GM23338 (cell line): ENCODE measurements at regions not wholly inside any gene's neighbourhood (a gene's known extent, or its start where the extent isn't known, plus 50 kb on each side); places are given as distances from the start of the nearest gene placed in this dataset.
"Not testable (repeated sequence)": the region's sequence is repeated elsewhere in the genome, so short reads cannot be mapped to it uniquely, and the experiment has no call there.

ENCODE experiments used
- ATAC-seq: fragments of 200-7000 bp; cut with Tn5 transposase; 3 replicates; pipeline ENCODE4 v1.9.1; 2020
- DNase-seq: peaks from one replicate; pipeline ENCODE4 v3.0.0-alpha.2; 2015; ENCODE audit warnings: low spot score
- H2AFZ ChIP-seq: fragments of 200-600 bp; sonication (generic); 2 replicates; pipeline ENCODE4 v1.8.0; 2016; ENCODE audit warnings: antibody characterized with exemption, mild to moderate bottlenecking, moderate library complexity
- H3F3A ChIP-seq: fragments of 200-600 bp; sonication (generic); replicated peaks from 2 replicates; pipeline ENCODE4 v1.8.0; 2017; ENCODE audit warnings: antibody characterized with exemption, mixed run types, low read depth
- H3K27ac ChIP-seq: fragments of 200-600 bp; sonication (generic); 2 replicates; pipeline ENCODE4 v1.6.1; 2016; ENCODE audit warnings: low read depth
- H3K27me3 ChIP-seq: fragments of 200-600 bp; sonication (generic); 2 replicates; pipeline ENCODE4 v1.8.0; 2016; ENCODE audit warnings: mild to moderate bottlenecking, mixed run types, moderate library complexity; ENCODE audit not compliant: insufficient read depth
- H3K36me3 ChIP-seq: fragments of 200-600 bp; sonication (generic); 2 replicates; pipeline ENCODE4 v1.8.0; 2016; ENCODE audit warnings: mild to moderate bottlenecking; ENCODE audit not compliant: insufficient read depth
- H3K4me1 ChIP-seq: fragments of 200-600 bp; sonication (generic); 2 replicates; pipeline ENCODE4 v1.8.0; 2016; ENCODE audit warnings: mild to moderate bottlenecking, moderate library complexity; ENCODE audit not compliant: insufficient read depth
- H3K4me2 ChIP-seq: fragments of 200-600 bp; sonication (generic); 2 replicates; pipeline ENCODE4 v1.7.1; 2017; ENCODE audit warnings: mixed run types
- H3K4me3 ChIP-seq: fragments of 200-600 bp; sonication (generic); 2 replicates; pipeline ENCODE4 v1.6.1; 2016; ENCODE audit warnings: mixed run types
- H3K79me2 ChIP-seq: fragments of 200-600 bp; sonication (generic); replicated peaks from 2 replicates; pipeline ENCODE4 v1.8.0; 2017; ENCODE audit warnings: mild to moderate bottlenecking; ENCODE audit not compliant: insufficient read depth
- H3K9me2 ChIP-seq: fragments of 200-600 bp; sonication (generic); 2 replicates; pipeline ENCODE4 v1.8.0; 2017; ENCODE audit not compliant: insufficient read depth
- H4K20me1 ChIP-seq: fragments of 200-600 bp; sonication (generic); replicated peaks from 2 replicates; pipeline ENCODE4 v1.8.0; 2017; ENCODE audit warnings: mild to moderate bottlenecking; ENCODE audit not compliant: insufficient read depth
- H3K27ac Mint-ChIP-seq: 2 replicates; pipeline ENCODE4 v1.8.0; 2020; ENCODE audit warnings: inconsistent platforms, mild to moderate bottlenecking, moderate library complexity, mixed read lengths
- H3K27me3 Mint-ChIP-seq: 3 replicates; pipeline ENCODE4 v1.8.0; 2022; ENCODE audit warnings: low read depth, mild to moderate bottlenecking, moderate library complexity, mixed read lengths, inconsistent platforms; ENCODE audit not compliant: insufficient read depth, poor library complexity
- H3K36me3 Mint-ChIP-seq: 3 replicates; pipeline ENCODE4 v1.8.0; 2021; ENCODE audit warnings: low read depth, mild to moderate bottlenecking, inconsistent platforms, moderate library complexity, mixed read lengths
- H3K4me1 Mint-ChIP-seq: 3 replicates; pipeline ENCODE4 v1.8.0; 2020; ENCODE audit warnings: mild to moderate bottlenecking, inconsistent platforms, mixed read lengths
- H3K4me3 Mint-ChIP-seq: 3 replicates; pipeline ENCODE4 v1.8.0; 2021; ENCODE audit warnings: moderate library complexity, mild to moderate bottlenecking, inconsistent platforms, mixed read lengths
- H3K9me3 Mint-ChIP-seq: 3 replicates; pipeline ENCODE4 v1.8.0; 2020; ENCODE audit warnings: moderate library complexity, mild to moderate bottlenecking, inconsistent platforms, mixed read lengths
- CTCF ChIP-seq, 2 experiments: fragments of 200-600 bp in 1 of 2; sonication (generic) in 1 of 2; conservative IDR thresholded peaks; 2 replicates each; pipeline versions ENCODE4 v1.5.1 to v1.6.1; 2016 to 2017; ENCODE audit warnings: antibody characterized with exemption in 2 of 2, low read depth in 2 of 2, mild to moderate bottlenecking in 2 of 2, moderate library complexity in 1 of 2
- ZNF462 ChIP-seq: fragments of 250-450 bp; sonication (Bioruptor Pico); IDR thresholded peaks from 2 replicates; pipeline ENCODE4 v1.5.0; 2020; ENCODE audit warnings: mild to moderate bottlenecking, moderate library complexity

DNA sequence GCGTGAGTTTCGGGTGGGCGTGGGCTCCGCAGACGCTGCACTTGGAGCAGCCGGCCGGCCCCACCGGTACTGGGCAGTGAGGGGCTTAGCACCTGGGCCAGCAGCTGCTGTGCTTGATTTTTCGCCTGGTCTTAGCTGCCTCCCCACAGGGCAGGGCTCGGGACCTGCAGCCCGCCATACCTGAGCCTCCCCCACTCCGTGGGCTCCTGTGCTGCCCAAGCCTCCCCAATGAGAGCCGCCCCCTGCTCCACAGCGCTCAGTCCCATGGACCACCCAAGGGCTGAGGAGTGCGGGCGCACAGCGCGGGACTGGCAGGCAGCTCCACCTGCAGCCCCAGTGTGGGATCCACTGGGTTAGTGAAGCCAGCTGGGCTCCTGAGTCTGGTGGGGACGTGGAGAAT is 546.7 kb upstream of the ROBO1 start:
- not testable (repeated sequence) for H3K4me3 Mint-ChIP-seq, H3K27ac ChIP-seq, H4K20me1 ChIP-seq, H3K27ac Mint-ChIP-seq, H2AFZ ChIP-seq, H3K36me3 ChIP-seq, H3K9me2 ChIP-seq, DNase-seq, H3K4me3 ChIP-seq, H3K27me3 Mint-ChIP-seq, H3F3A ChIP-seq, H3K4me2 ChIP-seq, ATAC-seq, H3K4me1 ChIP-seq, H3K27me3 ChIP-seq, H3K4me1 Mint-ChIP-seq, H3K36me3 Mint-ChIP-seq, H3K79me2 ChIP-seq
- H3K9me3 Mint-ChIP-seq = peaks cover 10% of the 10 kb centered on the region; the same call in 2 of the 3 replicates

- no peaks in the 10 kb centered on the region for H3F3A ChIP-seq
Measured at GRCh38 chr3:80308637-80309036, 540.8 kb upstream of the ROBO1 start.

More at GRCh38 chr3:80308637-80309036, 540.8 kb upstream of the ROBO1 start:
- Histone ChIP-seq H3K36me3 (no peaks in the 10 kb centered on the region), H3K27me3 (no peaks in the 10 kb centered on the region), H3K4me2 (no peak overlapping the region), H3K79me2 (no peaks in the 10 kb centered on the region), H3K27ac (no peak overlapping the region), H3K9me2 (no peaks in the 10 kb centered on the region), H3K4me1 (no peaks in the 10 kb centered on the region), H4K20me1 (no peaks in the 10 kb centered on the region), H2AFZ (no peak overlapping the region), H3K4me3 (no peak overlapping the region)
- ATAC-seq (no peak), DNase-seq (no peak)
- TF ChIP-seq CTCF (conservative IDR thresholded peaks at IDR 0.05; ENCODE audit: low read depth in 2 of 2) (peak in 1 of 2 experiments; percentile 42; a peak in 2 of 4 replicates), ZNF462 (CRISPR knock-in tag) (no peak)
- Mint-ChIP-seq H3K27me3 (peaks cover 6% of the 10 kb centered on the region), H3K4me1 (0 out of 3 replicates have a peak, but pooled peaks cover 4% of the 10 kb centered on the region), H3K9me3 (peaks cover 3% of the 10 kb centered on the region; the same call in 2 of the 3 replicates), H3K4me3 (no peak overlapping the region), H3K36me3 (peaks cover 4% of the 10 kb centered on the region; the same call in 1 of the 3 replicates), H3K27ac (no peak overlapping the region)
